Brain microvascular endothelial cell (primary cell): ENCODE measurements at regions not wholly inside any gene's neighbourhood (a gene's known extent, or its start where the extent isn't known, plus 50 kb on each side); places are given as distances from the start of the nearest gene placed in this dataset.
"Not testable (repeated sequence)": the region's sequence is repeated elsewhere in the genome, so short reads cannot be mapped to it uniquely, and the experiment has no call there.

Experiments used
- DNase-seq: peaks from one replicate; pipeline ENCODE4 v3.0.0-alpha.2; 2020
- H3K27ac ChIP-seq: fragments of 250-450 bp; sonication (Bioruptor Pico); 2 replicates; pipeline ENCODE4 v1.5.1; 2020; ENCODE audit warnings: mild to moderate bottlenecking, moderate library complexity
- H3K27me3 ChIP-seq: fragments of 250-450 bp; sonication (Bioruptor Pico); replicated peaks from 2 replicates; pipeline ENCODE4 v1.5.1; 2020; ENCODE audit warnings: mild to moderate bottlenecking
- H3K36me3 ChIP-seq: fragments of 250-450 bp; sonication (Bioruptor Pico); replicated peaks from 2 replicates; pipeline ENCODE4 v1.5.1; 2020; ENCODE audit warnings: mild to moderate bottlenecking
- H3K4me3 ChIP-seq: 2 replicates; pipeline ENCODE4 v1.5.1; 2011; ENCODE audit warnings: low read depth, mild to moderate bottlenecking, control low read depth, low read length, moderate library complexity
- in situ Hi-C: cut with HindIII; loops from 2 replicates; pipeline ENCODE4 v1.10.0; 2017; ENCODE audit warnings: low sequenced_read_pairs, low pct_ligation_motif_present
- TF ChIP-seq, protein P1 (sequence below): IDR thresholded peaks from 2 replicates; pipeline ENCODE4 v1.5.1; 2011; ENCODE audit warnings: low read depth, mild to moderate bottlenecking, moderate library complexity, low read length, control low read depth, inconsistent platforms; ENCODE audit errors: missing control alignments

- in situ Hi-C loops: no loop called here
- no peak overlapping the region for H3K4me3 ChIP-seq
- peak overlapping the region; percentile 12 for H3K27ac ChIP-seq
- DNase-seq: peak; percentile 68
- TF ChIP-seq, protein P1, sequence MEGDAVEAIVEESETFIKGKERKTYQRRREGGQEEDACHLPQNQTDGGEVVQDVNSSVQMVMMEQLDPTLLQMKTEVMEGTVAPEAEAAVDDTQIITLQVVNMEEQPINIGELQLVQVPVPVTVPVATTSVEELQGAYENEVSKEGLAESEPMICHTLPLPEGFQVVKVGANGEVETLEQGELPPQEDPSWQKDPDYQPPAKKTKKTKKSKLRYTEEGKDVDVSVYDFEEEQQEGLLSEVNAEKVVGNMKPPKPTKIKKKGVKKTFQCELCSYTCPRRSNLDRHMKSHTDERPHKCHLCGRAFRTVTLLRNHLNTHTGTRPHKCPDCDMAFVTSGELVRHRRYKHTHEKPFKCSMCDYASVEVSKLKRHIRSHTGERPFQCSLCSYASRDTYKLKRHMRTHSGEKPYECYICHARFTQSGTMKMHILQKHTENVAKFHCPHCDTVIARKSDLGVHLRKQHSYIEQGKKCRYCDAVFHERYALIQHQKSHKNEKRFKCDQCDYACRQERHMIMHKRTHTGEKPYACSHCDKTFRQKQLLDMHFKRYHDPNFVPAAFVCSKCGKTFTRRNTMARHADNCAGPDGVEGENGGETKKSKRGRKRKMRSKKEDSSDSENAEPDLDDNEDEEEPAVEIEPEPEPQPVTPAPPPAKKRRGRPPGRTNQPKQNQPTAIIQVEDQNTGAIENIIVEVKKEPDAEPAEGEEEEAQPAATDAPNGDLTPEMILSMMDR: no peak
- H3K27me3 ChIP-seq: no peaks in the 10 kb centered on the region
- no peaks in the 10 kb centered on the region for H3K36me3 ChIP-seq
Observed at GRCh38 chr10:36759141-36759805, 366.1 kb upstream of the ANKRD30A start.

GRCh38 chr10:36748128-36748871 is 377.1 kb upstream of the ANKRD30A start:
- in situ Hi-C loops: no loop called here
- Histone ChIP-seq H3K27ac (no peak overlapping the region), H3K4me3 (no peak overlapping the region), H3K27me3 (no peaks in the 10 kb centered on the region), H3K36me3 (no peaks in the 10 kb centered on the region)
- DNase-seq: no peak
- TF ChIP-seq, protein P1: no peak

DNA sequence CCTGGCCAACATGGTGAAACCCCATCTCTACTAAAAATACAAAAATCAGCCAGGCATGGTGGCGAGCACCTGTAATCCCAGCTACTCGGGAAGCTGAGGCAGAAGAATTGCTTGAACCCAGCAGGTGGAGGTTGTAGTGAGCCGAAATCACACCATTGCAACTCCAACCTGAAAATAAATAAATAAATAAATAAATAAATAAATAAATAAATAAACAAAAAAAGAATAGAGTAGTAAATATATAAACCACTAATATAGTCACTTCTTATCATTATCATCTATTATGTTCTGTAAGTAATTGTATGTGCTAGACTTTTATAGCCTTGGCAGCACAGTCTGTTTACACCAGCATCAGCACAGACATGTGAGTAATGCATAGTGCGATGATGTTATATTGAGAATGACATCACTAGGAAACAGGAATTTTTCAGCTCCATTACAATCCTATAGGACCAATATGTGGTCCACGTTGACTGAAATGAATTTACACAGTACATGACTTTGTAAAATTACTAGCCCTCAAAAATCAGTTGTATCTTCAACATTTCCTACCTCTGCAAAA is 385.4 kb upstream of the ANKRD30A start:
- no peaks in the 10 kb centered on the region for H3K36me3 ChIP-seq
- TF ChIP-seq, protein P1: no peak
- no peak overlapping the region for H3K4me3 ChIP-seq
- in situ Hi-C loops: no loop called here
- no peak for DNase-seq
- H3K27me3 ChIP-seq: no peaks in the 10 kb centered on the region
- H3K27ac ChIP-seq: no peak overlapping the region

- in situ Hi-C loops: no loop called here
- Histone ChIP-seq H3K36me3 (no peaks in the 10 kb centered on the region), H3K27me3 (no peaks in the 10 kb centered on the region), H3K4me3 (no peak overlapping the region), H3K27ac (no peak overlapping the region)
- TF ChIP-seq, protein P1: no peak
- DNase-seq: no peak
Observed at GRCh38 chr10:36738738-36739431, 386.5 kb upstream of the ANKRD30A start.

GRCh38 chr10:36736311-36736710 is 389.1 kb upstream of the ANKRD30A start:
- TF ChIP-seq, protein P1: no peak
- DNase-seq: no peak
- Histone ChIP-seq H3K27me3 (no peaks in the 10 kb centered on the region), H3K4me3 (no peak overlapping the region), H3K27ac (no peak overlapping the region), H3K36me3 (no peaks in the 10 kb centered on the region)
- in situ Hi-C loops: no loop called here

DNA sequence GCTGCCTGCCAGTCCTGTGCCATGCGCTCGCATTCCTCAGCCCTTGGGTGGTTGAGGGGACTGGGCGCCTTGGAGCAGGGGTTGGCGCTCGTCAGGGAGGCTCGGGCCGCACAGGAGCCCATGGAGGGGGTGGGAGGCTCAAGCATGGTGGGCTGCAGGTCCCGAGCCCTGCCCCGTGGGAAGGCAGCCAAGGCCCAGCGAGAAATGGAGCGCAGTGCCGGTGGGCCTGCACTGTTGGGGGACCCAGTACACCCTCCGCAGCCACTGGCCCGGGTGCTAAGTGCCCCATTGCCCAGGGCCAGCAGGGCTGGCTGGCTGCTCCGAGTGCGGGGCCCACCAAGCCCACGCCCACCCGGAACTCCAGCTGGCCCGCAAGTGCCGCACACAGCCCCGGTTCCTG is 390.8 kb upstream of the ANKRD30A start:
- H3K36me3 ChIP-seq, in situ Hi-C loops, H3K27ac ChIP-seq, H3K27me3 ChIP-seq, H3K4me3 ChIP-seq, DNase-seq: not testable (repeated sequence)
